HG03575 (cell line): ENCODE measurements at regions not wholly inside any gene's neighbourhood (a gene's known extent, or its start where the extent isn't known, plus 50 kb on each side); places are given as distances from the start of the nearest gene placed in this dataset.
"Not testable (repeated sequence)": the region's sequence is repeated elsewhere in the genome, so short reads cannot be mapped to it uniquely, and the experiment has no call there.

Experiments
- ATAC-seq: cut with Tn5 transposase; IDR thresholded peaks from one replicate; pipeline ENCODE4 v1.9.1; 2021; ENCODE audit not compliant: unreplicated experiment, insufficient number of reproducible peaks, low FRiP score; ENCODE audit errors: extremely low read depth

DNA sequence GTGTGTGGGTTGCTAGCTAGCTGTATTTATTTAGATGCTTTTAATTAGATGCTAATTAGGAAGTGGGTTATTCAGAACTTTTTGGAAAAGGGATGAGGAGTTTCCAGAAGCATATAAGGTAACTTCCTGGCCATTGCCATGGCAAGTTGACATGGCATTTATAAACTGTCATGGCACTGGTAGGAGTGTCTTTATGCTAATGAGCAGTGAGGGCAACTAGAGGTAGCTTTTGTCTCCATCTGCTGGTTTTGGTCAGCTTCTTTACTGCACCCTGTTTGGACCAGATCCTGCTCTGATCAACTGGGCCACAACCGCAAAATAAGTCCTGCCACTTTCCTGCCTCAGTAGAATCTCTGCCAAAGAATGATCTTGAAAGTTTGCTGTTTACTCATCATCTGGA is 105.5 kb downstream of the PPIAL4A start:
- ATAC-seq, result not testable (repeated sequence)

DNA sequence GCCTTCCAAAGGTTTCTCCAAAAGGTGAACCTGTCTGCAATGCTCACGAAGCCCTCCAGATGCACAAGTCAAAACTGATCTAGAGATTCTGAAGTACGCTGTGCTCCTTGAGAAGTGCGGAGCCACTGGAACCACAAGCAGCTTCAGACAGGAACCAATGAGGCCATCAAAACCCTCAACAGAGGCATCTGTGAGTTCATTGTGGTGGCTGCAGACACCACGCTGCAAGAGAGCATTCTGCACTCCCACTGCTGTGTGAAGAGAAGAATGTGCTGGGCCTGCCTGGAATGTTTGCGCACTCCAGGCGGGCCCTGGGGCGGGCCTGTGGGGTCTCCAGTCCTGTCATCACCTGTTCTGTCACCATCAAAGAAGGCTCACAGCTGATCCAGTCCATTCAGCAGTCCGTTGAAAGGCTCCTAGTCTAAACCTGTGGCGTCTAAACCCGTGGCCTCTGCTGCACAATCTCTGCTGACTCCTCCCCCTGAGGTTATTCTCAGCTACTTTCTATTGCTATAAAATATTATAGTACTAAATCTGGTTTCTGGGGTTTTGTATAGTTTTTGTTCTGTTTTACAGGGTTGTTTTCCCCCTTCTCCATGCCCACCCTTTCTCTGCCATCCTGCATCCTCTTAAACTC is 111.6 kb downstream of the PPIAL4A start:
- ATAC-seq, result not testable (repeated sequence)

DNA sequence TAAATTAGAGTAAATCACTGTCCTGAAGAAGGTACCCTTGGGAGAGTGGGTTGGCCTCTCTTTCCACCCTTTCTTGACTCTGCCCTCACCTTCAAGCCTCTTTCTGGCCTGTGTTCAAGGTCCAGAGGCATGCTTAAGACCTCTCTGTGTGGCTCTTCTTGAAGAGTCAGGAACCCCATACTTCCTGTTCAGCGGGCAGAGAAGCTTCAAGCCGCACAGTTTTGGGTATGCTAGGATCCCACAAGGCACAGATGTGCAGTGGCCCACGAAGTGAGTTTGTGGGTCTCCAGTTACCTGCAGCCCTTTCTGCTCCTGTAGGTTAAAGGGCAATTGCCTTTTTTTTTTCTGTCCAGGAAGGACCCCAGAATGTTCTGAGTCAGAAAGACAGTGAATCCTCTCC is 113.7 kb downstream of the PPIAL4A start:
- ATAC-seq, result not testable (repeated sequence)

DNA sequence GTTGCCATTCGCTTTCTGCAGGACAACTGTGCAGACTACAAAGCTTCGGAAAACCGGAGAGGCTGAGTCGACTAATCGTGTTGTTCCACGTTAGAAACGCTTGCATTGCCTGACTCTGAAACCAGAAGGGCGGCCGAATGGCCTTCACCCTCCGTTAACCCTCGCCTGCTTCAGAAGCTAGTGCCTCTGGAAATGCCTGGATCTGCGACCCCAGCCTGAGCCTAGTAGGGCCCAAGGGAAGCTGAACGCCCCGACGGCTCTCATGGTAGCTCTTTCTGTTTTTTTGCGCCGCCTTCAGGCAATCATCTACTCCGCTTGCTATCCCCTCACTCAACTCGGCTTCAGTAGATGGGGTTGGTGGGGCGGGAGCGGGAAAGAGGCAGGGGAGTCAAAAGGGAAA is 117.3 kb downstream of the PPIAL4A start:
- not testable (repeated sequence) for ATAC-seq

DNA sequence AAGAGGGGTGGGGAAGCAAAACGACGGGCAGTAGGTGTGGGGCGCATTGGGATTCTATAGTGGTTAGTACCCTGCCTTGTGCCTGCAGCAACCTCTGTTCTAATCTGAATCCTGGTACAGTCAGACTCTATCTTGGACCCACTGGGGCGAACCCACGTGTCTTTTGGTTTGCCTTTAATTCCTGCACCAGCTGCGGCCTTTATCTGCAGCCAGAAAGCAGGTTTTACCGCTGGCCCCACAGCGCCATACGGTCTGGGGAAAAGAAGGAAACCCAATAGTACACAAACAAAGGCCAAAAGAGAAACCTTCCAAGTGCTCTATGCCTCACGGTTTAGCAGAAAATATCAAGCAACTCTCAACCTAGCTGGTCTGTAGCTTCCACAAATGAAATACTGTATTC is 118.2 kb downstream of the PPIAL4A start:
- not testable (repeated sequence) for ATAC-seq

DNA sequence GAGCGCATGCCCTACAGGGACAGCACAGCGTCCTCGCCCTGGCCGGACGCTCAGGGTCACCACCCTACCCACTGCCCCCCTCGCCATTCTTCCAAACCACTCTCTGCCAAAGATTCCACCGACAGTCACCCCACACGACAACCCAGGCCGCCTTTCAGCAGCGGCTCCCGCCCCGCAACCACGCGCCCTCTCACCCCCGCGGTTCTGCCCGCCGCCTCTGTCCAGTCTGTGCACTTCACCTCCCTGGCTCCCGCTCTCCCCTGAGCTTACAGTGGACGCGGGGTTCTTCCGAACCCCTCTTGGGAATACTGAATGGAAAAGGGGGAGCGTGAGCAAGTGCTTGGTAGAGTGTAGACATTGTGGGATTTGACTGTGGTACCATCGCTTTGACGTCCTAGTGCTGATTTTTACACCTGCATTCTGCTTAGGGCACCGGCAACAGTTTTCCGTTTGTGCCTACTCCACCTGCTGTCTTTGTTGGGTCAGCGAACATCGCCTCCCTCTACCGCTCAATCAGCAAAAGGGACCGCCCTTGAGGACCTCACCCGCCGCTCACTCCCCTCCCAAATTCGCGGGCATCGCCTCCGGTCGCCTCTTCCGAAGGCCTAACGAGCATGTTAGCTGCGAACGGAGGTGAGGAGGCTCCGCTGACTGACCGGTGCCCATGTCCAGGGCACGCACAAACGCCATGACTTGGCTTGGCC is 119.1 kb downstream of the PPIAL4A start:
- ATAC-seq, result not testable (repeated sequence)

DNA sequence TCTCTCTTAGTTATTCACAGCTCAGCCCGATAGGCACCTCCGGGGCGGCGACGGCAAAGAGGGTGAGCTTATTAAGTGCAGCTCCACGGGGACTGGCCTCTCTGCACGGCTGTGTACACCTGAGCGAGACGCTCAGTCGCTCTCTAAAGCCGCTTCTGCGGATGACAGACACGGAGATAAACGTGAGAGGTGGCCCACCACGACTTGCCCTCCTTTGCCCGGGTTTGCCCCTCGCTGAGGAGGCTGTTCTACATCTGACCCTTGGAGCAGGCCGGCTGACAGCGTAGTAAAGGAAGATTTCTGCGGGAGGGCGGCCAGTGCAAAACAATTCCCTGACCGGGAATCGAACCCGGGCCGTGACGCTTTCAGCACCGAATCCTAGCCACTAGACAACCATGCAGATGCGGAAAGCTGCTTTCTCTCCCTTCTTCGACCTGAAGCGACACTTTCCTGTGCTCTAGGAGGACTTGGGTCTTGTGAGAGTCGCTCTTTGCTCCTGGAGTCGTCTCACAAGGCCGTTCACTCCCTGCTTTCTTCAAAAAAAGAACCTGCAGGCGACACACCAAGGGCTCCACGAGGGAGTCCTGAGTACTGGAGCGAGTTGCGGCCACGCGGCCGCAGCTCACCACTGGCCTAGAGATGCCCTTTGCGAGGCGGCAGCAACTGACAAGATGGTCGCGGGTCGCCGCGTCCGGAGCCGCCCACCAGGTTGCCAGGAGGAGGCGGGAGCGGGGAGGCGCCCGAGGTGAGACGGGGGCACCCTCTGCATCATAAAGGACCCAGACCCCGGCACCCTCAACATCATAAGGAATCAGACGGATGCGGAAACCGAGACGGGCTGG is 119.9 kb downstream of the PPIAL4A start:
- ATAC-seq, result not testable (repeated sequence)

DNA sequence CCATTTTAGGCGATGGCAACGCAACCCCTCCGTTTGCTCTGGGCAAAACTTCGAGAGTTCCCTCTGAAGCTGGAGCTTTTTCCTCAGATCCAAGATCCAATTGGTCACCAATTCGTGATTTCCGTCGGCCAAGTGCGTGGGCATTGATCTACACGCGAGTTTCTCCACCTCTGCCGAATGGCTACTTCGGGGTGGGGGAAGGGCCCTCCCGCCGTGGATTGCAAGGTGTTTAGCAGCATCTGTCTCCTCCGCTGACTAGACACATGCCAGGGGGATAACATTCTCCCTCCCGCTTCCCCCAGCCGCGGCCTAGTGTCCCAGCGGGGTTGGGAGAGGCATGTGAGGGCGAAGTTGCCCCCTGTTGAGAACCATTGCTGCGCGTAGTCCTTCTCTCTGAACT is 120.6 kb downstream of the PPIAL4A start:
- not testable (repeated sequence) for ATAC-seq

DNA sequence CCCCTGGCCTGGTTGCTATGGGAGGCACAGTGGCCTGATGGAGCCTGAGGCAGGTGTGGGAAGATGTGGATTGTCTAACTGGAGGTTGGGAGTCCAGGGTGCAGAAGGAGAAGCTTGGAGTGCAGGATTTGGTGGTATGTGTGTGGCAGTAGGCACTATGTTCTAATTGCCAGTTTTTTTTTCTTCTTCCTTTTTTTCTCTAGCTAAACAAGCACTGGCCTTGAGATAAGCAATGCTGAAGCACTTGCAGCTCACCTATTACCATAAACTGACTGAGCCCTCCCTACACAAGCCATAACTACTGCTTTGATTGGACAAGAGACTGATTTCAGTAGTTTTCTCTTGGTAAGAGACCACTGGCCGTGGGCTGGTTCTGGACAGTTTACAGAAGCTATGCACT is 123.6 kb downstream of the PPIAL4A start:
- not testable (repeated sequence) for ATAC-seq

DNA sequence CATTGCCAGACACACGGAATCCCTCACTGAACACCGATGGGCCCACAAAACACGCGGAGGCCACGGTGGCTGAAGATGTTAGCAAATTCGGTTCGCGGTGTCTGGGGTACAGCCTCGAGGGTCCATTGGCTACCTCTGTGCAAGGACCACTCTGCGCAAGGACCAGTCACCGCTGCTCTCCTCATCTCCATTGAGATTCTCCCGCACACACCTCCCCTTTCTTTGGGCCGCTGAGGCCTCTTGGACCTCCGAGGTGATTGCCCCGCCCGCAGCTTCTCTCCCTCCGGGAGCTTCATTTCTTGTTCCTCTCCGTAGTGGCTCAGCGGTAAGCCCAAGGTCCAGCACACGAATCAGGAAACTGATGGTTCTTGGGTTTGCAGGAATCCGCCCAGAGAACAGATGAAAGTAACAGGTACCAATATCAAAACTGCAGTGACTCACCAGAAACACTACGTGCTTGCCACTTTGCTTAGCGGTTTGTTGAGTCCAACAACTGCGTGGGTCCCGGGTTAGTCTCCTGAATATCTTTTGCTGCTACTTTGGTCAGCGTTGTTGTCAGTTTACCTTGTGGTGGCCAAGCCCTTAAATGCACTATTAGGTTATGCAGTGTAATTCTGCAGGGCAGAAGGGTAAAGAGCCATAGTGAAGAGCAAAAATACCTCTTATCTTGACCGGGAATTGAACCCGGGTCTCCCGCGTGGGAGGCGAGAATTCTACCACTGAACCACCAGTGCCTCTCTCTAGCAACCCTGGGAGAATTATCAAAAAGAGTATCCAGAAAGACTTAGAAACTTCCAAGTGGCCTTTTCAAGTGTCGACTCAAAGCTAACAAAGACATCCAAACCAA is 126.8 kb downstream of the PPIAL4A start:
- not testable (repeated sequence) for ATAC-seq

DNA sequence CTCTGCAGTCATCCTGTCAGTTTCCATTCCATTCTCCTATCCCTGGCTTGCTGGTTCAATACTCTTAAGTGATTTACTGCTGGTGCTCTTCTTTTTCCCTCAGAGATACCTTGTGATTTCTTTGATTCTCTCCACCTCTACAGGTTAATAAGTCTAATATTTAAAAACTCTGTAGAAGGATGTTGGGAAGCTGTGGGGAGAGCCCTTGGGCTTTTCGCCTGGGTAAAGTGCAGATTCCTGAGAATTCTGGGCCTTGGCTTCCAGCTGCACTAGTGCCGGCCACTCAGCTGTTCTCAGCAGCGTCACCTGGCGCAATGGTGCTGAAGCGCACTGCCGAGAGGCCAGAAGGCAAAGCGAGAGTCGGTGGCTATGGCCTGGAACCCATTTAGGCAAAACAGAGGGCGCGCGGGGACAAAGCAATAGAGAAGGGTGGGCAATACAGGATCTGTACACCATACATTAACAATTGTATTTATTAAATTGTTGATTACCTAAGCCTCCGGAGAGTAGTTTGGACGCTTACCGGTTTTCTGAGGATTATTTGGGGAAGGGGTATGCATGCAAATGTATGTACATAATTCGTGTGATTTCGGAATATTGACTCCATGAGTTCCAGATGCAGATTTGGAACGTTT is 130.3 kb downstream of the PPIAL4A start:
- ATAC-seq, result not testable (repeated sequence)

DNA sequence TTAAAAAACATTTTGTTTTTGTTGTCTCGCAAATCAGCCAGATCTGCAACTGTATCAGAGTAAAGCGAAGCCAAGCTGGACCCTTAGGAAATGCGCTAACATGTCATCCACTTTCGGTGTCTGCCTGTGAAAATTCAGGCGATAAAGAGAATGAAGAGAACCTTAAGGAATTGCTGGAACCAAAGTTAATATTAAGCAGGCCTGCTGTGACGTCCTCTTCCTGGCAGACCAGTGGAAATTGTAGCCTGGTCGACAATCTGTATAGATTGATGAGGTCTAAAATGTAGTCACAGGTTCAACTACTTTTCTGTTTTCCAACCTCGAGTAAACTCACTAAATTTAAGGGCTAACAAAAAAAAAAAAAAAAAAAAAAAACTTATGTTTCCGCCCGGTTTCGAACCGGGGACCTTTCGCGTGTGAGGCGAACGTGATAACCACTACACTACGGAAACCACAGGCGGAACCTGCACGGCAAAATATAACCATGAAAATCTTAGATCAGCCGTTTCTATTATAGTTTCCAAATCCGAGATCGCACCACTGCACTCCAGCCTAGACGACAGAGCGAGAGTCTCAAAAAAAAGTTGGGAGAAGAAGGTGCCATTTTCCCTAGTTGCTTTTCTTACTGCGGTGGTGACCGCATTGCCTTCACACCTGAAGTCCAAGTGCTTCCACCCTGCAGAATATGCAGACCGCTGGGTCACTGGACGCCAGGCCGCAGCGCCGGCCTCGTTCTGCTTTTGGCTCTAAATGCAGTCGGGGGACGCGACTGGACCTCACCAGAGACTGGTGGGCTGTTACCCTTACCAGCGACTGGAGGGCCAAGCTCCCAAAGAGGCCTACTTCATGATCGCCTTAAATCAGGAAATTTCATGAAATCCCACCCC is 131.0 kb downstream of the PPIAL4A start:
- not testable (repeated sequence) for ATAC-seq

DNA sequence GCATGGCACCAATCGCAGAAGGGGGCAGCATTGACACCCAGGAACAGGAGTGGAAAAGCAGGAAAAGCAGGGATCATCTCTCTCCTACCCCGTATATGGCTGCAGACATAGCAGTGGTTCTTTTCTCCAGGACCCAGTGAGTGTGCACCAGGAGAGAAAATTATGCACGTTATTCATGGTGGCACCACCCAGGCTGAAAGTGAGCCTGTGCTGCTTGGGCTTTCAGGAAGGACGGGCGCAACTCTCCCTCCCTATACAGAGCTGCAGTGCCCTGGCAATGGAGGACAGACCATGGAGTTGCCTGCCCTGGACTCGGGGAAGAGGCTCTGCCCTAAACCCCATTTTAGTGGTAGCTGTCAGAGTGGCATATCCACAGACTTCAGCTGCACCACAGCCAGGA is 132.1 kb downstream of the PPIAL4A start:
- ATAC-seq, result not testable (repeated sequence)

DNA sequence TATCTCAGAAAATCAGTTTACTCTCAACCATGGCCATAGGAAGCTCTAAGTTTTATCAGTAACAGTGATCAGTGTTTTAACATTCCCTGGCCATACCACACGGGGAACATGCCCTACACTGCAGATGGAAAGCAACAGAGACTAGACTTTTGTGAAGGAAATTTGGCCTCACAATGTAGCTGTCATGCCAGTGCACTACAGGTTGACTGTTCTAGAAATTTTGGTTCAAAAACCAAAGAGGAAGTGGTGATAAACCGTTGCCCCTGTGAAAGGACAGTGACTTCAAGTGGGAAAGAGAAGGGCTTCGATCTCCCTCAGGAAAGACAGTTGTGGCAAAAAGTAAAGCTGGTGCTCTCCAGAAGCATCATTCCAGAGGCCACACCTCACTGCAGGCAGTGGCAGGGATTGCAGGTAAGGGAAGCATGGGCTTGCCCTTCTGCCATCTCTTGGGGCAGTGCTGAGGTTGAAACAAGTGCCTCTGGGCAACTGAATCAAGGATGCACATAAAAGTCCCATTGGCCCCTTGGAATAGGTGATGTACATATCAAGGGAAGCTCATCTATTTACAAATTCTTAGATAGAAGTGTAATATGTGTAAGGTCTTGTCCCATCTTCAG is 143.4 kb downstream of the PPIAL4A start:
- not testable (repeated sequence) for ATAC-seq

DNA sequence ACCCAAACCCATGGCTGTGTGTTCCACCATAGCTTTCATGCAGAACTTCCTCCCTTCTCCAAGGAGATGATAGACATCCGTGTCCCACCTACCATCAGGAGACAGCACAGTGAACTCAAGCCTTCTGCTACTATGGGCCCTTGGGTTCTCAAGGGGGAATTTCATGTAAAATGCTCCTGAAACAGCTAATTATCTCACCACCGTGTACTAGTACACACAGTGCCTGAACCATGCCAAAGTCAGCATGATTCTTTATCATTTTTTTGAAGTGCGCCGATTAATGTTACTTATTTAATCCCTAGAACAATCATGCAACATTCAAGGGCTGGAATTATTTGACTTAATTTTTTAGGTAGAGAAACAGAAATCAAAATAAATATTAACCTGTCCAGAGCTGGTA is 147.2 kb downstream of the PPIAL4A start:
- ATAC-seq, result not testable (repeated sequence)

DNA sequence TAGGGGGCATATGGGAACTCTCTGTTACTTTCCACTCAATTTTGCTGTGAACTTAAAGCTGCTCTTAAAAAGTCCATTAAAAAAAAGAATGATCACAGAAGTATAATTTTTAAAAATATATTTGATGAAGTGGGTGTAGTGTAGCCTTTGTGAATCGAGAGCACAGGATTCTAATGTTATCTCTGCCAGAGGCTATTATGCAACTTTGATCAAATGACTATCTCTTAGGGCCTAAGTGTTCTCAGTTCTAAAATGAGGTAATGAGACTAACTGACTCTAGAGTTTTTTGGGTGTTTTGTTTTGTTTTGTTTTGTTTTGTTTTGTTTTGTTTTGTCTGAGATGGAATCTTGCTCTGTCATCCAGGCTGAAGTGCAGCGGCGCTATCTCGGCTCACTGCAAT is 143.2 kb downstream of the FAM72B start:
- ATAC-seq, result not testable (repeated sequence)

DNA sequence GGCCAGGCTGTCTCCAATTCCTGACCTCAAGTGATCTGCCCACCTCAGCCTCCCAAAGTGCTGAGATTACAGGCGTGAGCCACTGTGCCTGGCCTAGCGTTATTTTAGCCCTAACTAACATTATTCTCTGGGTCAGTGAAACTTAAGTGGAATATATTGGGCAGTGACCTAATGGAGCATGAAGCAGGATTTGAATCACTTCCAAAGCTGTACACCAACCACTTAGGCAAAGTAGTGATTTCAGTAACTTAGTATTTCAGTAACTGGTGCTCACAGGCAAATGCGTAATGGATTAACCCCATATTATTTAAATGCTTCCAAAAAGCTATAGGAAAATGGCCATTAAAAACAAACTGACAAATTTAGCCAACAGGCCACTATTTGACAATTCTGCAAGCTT is 142.6 kb downstream of the FAM72B start:
- not testable (repeated sequence) for ATAC-seq
